Trophoblast cell (in vitro differentiated cells and primary cell): ENCODE measurements at regions not wholly inside any gene's neighbourhood (a gene's known extent, or its start where the extent isn't known, plus 50 kb on each side); places are given as distances from the start of the nearest gene placed in this dataset.

Source experiments
- DNase-seq, 2 donors: peaks; one replicate each; pipeline ENCODE4 v3.0.0-alpha.2; 2016
- H2AFZ ChIP-seq: 2 replicates; pipeline ENCODE4 v1.6.1; 2013; ENCODE audit warnings: low read length, moderate library complexity, mild to moderate bottlenecking; ENCODE audit not compliant: insufficient read depth, poor library complexity
- H2AK5ac ChIP-seq: 2 replicates; pipeline ENCODE4 v1.6.1; 2013; ENCODE audit warnings: mild to moderate bottlenecking, low read length
- H2BK120ac ChIP-seq: 2 replicates; pipeline ENCODE4 v1.6.1; 2013; ENCODE audit warnings: low read length, mild to moderate bottlenecking, moderate library complexity; ENCODE audit not compliant: insufficient read depth, poor library complexity
- H2BK12ac ChIP-seq: 2 replicates; pipeline ENCODE4 v1.6.1; 2013; ENCODE audit warnings: mild to moderate bottlenecking, low read length, moderate library complexity
- H2BK5ac ChIP-seq: 2 replicates; pipeline ENCODE4 v1.6.1; 2013; ENCODE audit warnings: low read length, low read depth, moderate library complexity, mild to moderate bottlenecking; ENCODE audit not compliant: poor library complexity
- H3K14ac ChIP-seq: 2 replicates; pipeline ENCODE4 v1.6.1; 2013; ENCODE audit warnings: mild to moderate bottlenecking, low read length
- H3K18ac ChIP-seq: 2 replicates; pipeline ENCODE4 v1.6.1; 2013; ENCODE audit warnings: mild to moderate bottlenecking, low read length
- H3K23ac ChIP-seq: 2 replicates; pipeline ENCODE4 v1.6.1; 2013; ENCODE audit warnings: low read length
- H3K27ac ChIP-seq: 2 replicates; pipeline ENCODE4 v1.5.1; 2013; ENCODE audit warnings: low read depth, mild to moderate bottlenecking, inconsistent platforms, low read length, moderate library complexity
- H3K27me3 ChIP-seq: 2 replicates; pipeline ENCODE4 v1.6.1; 2013; ENCODE audit warnings: inconsistent platforms, mild to moderate bottlenecking, low read length, moderate library complexity; ENCODE audit not compliant: insufficient read depth
- H3K36me3 ChIP-seq, 2 experiments: 1 replicate in 1 of 2; 2 replicates in 1 of 2; pipeline ENCODE4 v1.6.1; 2013; ENCODE audit warnings: low read length in 2 of 2, mild to moderate bottlenecking in 2 of 2, moderate library complexity in 1 of 2; ENCODE audit not compliant: insufficient read depth in 2 of 2, control insufficient read depth in 1 of 2
- H3K4ac ChIP-seq: 2 replicates; pipeline ENCODE4 v1.6.1; 2013; ENCODE audit warnings: low read depth, mild to moderate bottlenecking, low read length, moderate library complexity
- H3K4me1 ChIP-seq, 2 experiments: 1 replicate in 1 of 2; 2 replicates in 1 of 2; pipeline ENCODE4 v1.6.1; 2013; ENCODE audit warnings: low read length in 2 of 2, mild to moderate bottlenecking in 2 of 2, moderate library complexity in 1 of 2; ENCODE audit not compliant: insufficient read depth in 2 of 2, control insufficient read depth in 1 of 2
- H3K4me2 ChIP-seq: 2 replicates; pipeline ENCODE4 v1.6.1; 2013; ENCODE audit warnings: inconsistent platforms, mild to moderate bottlenecking, low read length, moderate library complexity
- H3K4me3 ChIP-seq: 2 replicates; pipeline ENCODE4 v1.5.1; 2013; ENCODE audit warnings: mild to moderate bottlenecking, low read depth, low read length, inconsistent platforms
- H3K79me1 ChIP-seq: one replicate; pipeline ENCODE4 v1.6.1; 2013; ENCODE audit warnings: low read length
- H3K79me2 ChIP-seq: 2 replicates; pipeline ENCODE4 v1.6.1; 2013; ENCODE audit warnings: low read length, mild to moderate bottlenecking; ENCODE audit not compliant: control insufficient read depth, insufficient read depth, poor library complexity
- H3K9ac ChIP-seq: 2 replicates; pipeline ENCODE4 v1.6.1; 2013; ENCODE audit warnings: mild to moderate bottlenecking, low read length
- H3K9me3 ChIP-seq: 2 replicates; pipeline ENCODE4 v1.6.1; 2013; ENCODE audit warnings: low read depth, mild to moderate bottlenecking, control low read depth, inconsistent platforms, low read length; ENCODE audit not compliant: insufficient read depth
- H4K12ac ChIP-seq: 2 replicates; pipeline ENCODE4 v1.6.1; 2013; ENCODE audit warnings: low read depth, mild to moderate bottlenecking, low read length, moderate library complexity
- H4K8ac ChIP-seq: 2 replicates; pipeline ENCODE4 v1.6.1; 2013; ENCODE audit warnings: low read depth, mild to moderate bottlenecking, low read length, moderate library complexity
- H4K91ac ChIP-seq: one replicate; pipeline ENCODE4 v1.6.1; 2013; ENCODE audit warnings: low read depth, mild to moderate bottlenecking, low read length, moderate library complexity
- WGBS: extraction: QIAGEN DNeasy Blood & Tissue Kit; methylation state at CpG from one replicate; pipeline ENCODE4 v1.1.7; 2013; ENCODE audit warnings: missing lambda C conversion rate; ENCODE audit not compliant: insufficient read length, insufficient coverage; ENCODE audit errors: extremely low coverage; 5-methylcytosine and 5-hydroxymethylcytosine counted together

DNA sequence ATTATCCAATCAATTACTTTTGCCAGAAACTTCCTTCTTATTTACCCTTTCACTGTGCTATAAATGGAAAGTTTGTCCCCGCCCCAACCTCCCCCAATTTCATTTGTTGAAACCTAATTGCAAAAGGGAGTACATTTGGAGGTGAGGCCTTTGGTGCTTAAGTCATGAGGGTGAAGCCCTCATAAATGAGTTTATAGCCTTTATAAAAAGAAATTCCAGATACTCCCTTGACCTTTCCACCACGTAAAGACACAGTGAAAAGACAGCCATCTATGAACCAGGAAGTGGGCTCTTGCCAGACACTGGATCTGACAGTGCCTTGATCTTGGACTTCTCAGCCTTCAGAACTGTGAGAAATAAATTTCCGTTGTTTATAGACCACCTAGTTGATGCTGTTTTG is 82.3 kb downstream of the NUDT12 start:
- no peak overlapping the region for H3K27ac ChIP-seq
- no peak overlapping the region for H2BK120ac ChIP-seq
- H3K36me3 ChIP-seq, result no peaks in the 10 kb centered on the region
- no peak overlapping the region for H3K4ac ChIP-seq
- no CpG with 5 or more reads among the region's 3 CpGs for WGBS
- H2AK5ac ChIP-seq, result no peak overlapping the region
- peaks cover 0 to 8% of the 10 kb centered on the region in 2 experiments for H3K4me1 ChIP-seq
- no peak overlapping the region for H3K18ac ChIP-seq
- peak overlapping the region; percentile 28 for H4K91ac ChIP-seq
- no peaks in the 10 kb centered on the region for H3K27me3 ChIP-seq
- H3K79me1 ChIP-seq, result peaks cover 14% of the 10 kb centered on the region
- no peak overlapping the region for H4K8ac ChIP-seq
- H3K9ac ChIP-seq, result no peak overlapping the region
- H2BK5ac ChIP-seq, result peak overlapping the region; percentile 33
- no peak for DNase-seq
- no peak overlapping the region for H3K23ac ChIP-seq
- H3K4me3 ChIP-seq, result no peak overlapping the region
- no peak overlapping the region for H3K14ac ChIP-seq
- H2AFZ ChIP-seq, result no peak overlapping the region
- no peaks in the 10 kb centered on the region for H3K9me3 ChIP-seq
- H3K79me2 ChIP-seq, result peaks cover 2% of the 10 kb centered on the region
- H3K4me2 ChIP-seq, result no peak overlapping the region
- H2BK12ac ChIP-seq, result no peak overlapping the region
- no peak overlapping the region for H4K12ac ChIP-seq

- no peak overlapping the region for H2AFZ ChIP-seq
- no peak overlapping the region for H3K14ac ChIP-seq
- H3K23ac ChIP-seq, result no peak overlapping the region
- WGBS, result no CpG with 5 or more reads among the region's 1 CpG
- no peak overlapping the region for H3K18ac ChIP-seq
- H2AK5ac ChIP-seq, result no peak overlapping the region
- peak overlapping the region; percentile 51 for H4K91ac ChIP-seq
- peak overlapping the region; percentile 44 for H3K27ac ChIP-seq
- H2BK12ac ChIP-seq, result no peak overlapping the region
- H3K9ac ChIP-seq, result no peak overlapping the region
- H3K4ac ChIP-seq, result no peak overlapping the region
- H4K12ac ChIP-seq, result no peak overlapping the region
- H3K4me2 ChIP-seq, result no peak overlapping the region
- H3K27me3 ChIP-seq, result no peaks in the 10 kb centered on the region
- no peak overlapping the region for H4K8ac ChIP-seq
- DNase-seq, result no peak
- peaks cover 3 to 11% of the 10 kb centered on the region in 2 experiments for H3K4me1 ChIP-seq
- H2BK5ac ChIP-seq, result peak overlapping the region; percentile 45
- peaks cover 22% of the 10 kb centered on the region for H3K79me1 ChIP-seq
- peak overlapping the region; percentile 5 for H2BK120ac ChIP-seq
- no peaks in the 10 kb centered on the region for H3K36me3 ChIP-seq
- no peak overlapping the region for H3K4me3 ChIP-seq
- H3K79me2 ChIP-seq, result peaks cover 2% of the 10 kb centered on the region
- H3K9me3 ChIP-seq, result no peaks in the 10 kb centered on the region
These were observed 84.9 kb downstream of the NUDT12 start for GRCh38 chr5:103477678-103478077.

DNA sequence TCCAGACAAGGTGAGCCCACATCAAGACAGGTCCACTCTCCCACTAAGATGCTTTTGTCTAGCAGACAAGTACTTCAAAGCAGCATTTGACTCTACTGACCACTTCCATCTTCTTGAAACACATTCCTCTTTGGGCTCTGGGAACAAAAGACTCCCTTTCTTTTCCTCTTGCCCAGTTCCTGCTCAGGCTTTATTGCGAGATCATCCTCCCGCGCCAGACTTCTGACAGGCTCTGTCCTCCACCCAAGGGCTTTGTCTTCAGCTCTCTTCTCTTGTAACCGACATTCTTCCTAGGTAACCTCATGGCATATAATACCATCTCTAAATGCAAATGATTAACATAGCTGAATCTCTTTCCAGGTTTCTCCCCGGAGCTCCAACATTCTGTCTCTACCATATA is 85.8 kb downstream of the NUDT12 start:
- peak overlapping the region; percentile 44 for H2BK120ac ChIP-seq
- H3K36me3 ChIP-seq, result no peaks in the 10 kb centered on the region
- no CpG with 5 or more reads among the region's 5 CpGs for WGBS
- no peak overlapping the region for H3K9ac ChIP-seq
- H3K18ac ChIP-seq, result no peak overlapping the region
- no peaks in the 10 kb centered on the region for H3K9me3 ChIP-seq
- peak overlapping the region; percentile 63 for H3K27ac ChIP-seq
- peak overlapping the region; percentile 13 for H4K91ac ChIP-seq
- no peak overlapping the region for H2BK5ac ChIP-seq
- H3K4ac ChIP-seq, result no peak overlapping the region
- H3K27me3 ChIP-seq, result no peaks in the 10 kb centered on the region
- no peak overlapping the region for H2AFZ ChIP-seq
- peaks cover 2% of the 10 kb centered on the region for H3K79me2 ChIP-seq
- no peak overlapping the region for H3K23ac ChIP-seq
- no peak overlapping the region for H4K12ac ChIP-seq
- peaks cover 3 to 11% of the 10 kb centered on the region in 2 experiments for H3K4me1 ChIP-seq
- H3K79me1 ChIP-seq, result peaks cover 22% of the 10 kb centered on the region
- DNase-seq, result no peak
- H3K4me3 ChIP-seq, result no peak overlapping the region
- no peak overlapping the region for H3K14ac ChIP-seq
- H4K8ac ChIP-seq, result no peak overlapping the region
- H2BK12ac ChIP-seq, result no peak overlapping the region
- H2AK5ac ChIP-seq, result no peak overlapping the region
- H3K4me2 ChIP-seq, result no peak overlapping the region

GRCh38 chr5:103475629-103476240 is 86.9 kb downstream of the NUDT12 start:
- H3K9me3 ChIP-seq, result no peaks in the 10 kb centered on the region
- peaks cover 3 to 11% of the 10 kb centered on the region in 2 experiments for H3K4me1 ChIP-seq
- no peak overlapping the region for H2AFZ ChIP-seq
- peak overlapping the region; percentile 97 for H2BK120ac ChIP-seq
- H3K14ac ChIP-seq, result peak overlapping the region; percentile 62
- H2BK5ac ChIP-seq, result peak overlapping the region; percentile 92
- DNase-seq, result peak in 1 of 2 donors; percentile 88
- peak overlapping the region; percentile 63 for H3K27ac ChIP-seq
- H3K79me1 ChIP-seq, result peaks cover 20% of the 10 kb centered on the region
- no peak overlapping the region for H3K23ac ChIP-seq
- peak overlapping the region; percentile 38 for H3K4ac ChIP-seq
- no CpG with 5 or more reads among the region's 4 CpGs for WGBS
- no peak overlapping the region for H3K4me2 ChIP-seq
- no peak overlapping the region for H3K4me3 ChIP-seq
- H3K36me3 ChIP-seq, result no peaks in the 10 kb centered on the region
- H4K91ac ChIP-seq, result peak overlapping the region; percentile 79
- H2BK12ac ChIP-seq, result peak overlapping the region; percentile 94
- H3K9ac ChIP-seq, result no peak overlapping the region
- H3K79me2 ChIP-seq, result peaks cover 2% of the 10 kb centered on the region
- peak overlapping the region; percentile 78 for H4K8ac ChIP-seq
- no peaks in the 10 kb centered on the region for H3K27me3 ChIP-seq
- H4K12ac ChIP-seq, result no peak overlapping the region
- H2AK5ac ChIP-seq, result peak overlapping the region; percentile 64
- H3K18ac ChIP-seq, result peak overlapping the region; percentile 32
